Activated CD4-positive, alpha-beta memory T cell treated with anti-CD3 and anti-CD28 coated beads for 36 hours (primary cell): ENCODE measurements at regions not wholly inside any gene's neighbourhood (a gene's known extent, or its start where the extent isn't known, plus 50 kb on each side); places are given as distances from the start of the nearest gene placed in this dataset.

Experiments used
- CTCF ChIA-PET: fragments of 350-600 bp; sonication (Branson Sonifier 250); formaldehyde crosslinking; loops from one replicate; lab custom pipeline; 2021; ENCODE audit warnings: antibody characterized with exemption, inconsistent platforms; lab: Charles Lee
- POLR2A ChIA-PET: fragments of 350-600 bp; sonication (Branson Sonifier 250); formaldehyde crosslinking; loops from one replicate; lab custom pipeline; 2021; ENCODE audit warnings: antibody characterized with exemption; lab: Charles Lee
- DNase-seq: peaks from one replicate; pipeline ENCODE4 v3.0.0-alpha.2; 2020
- H3K27ac Mint-ChIP-seq: one replicate; pipeline ENCODE4 v1.8.0; 2021; ENCODE audit warnings: mixed read lengths
- H3K27me3 Mint-ChIP-seq: one replicate; pipeline ENCODE4 v1.8.0; 2021; ENCODE audit warnings: mixed read lengths
- H3K36me3 Mint-ChIP-seq: one replicate; pipeline ENCODE4 v1.8.0; 2021; ENCODE audit warnings: mixed read lengths
- H3K4me1 Mint-ChIP-seq: one replicate; pipeline ENCODE4 v1.8.0; 2021; ENCODE audit warnings: low read depth, mixed read lengths
- H3K4me3 Mint-ChIP-seq: one replicate; pipeline ENCODE4 v1.8.0; 2021; ENCODE audit warnings: mild to moderate bottlenecking, mixed read lengths
- H3K9me3 Mint-ChIP-seq: one replicate; pipeline ENCODE4 v1.8.0; 2021; ENCODE audit warnings: mixed read lengths
- intact Hi-C: fragments of 100-400 bp; cut with micrococcal nuclease; formaldehyde crosslinking; loops from one replicate; pipeline ENCODE4 v1.15.1; 2023

GRCh38 chr18:38413193-38413592 is 847.6 kb upstream of the CELF4 start:
- Mint-ChIP-seq H3K27me3 (no peaks in the 10 kb centered on the region), H3K9me3 (no peaks in the 10 kb centered on the region), H3K36me3 (no peaks in the 10 kb centered on the region), H3K4me1 (no peaks in the 10 kb centered on the region), H3K27ac (no peak overlapping the region), H3K4me3 (no peak overlapping the region)
- intact Hi-C loops, result no loop called here
- no peak for DNase-seq
- ChIA-PET CTCF (no interaction called here), POLR2A (no interaction called here)

- no peaks in the 10 kb centered on the region for H3K36me3 Mint-ChIP-seq
- intact Hi-C loops, result no loop called here
Measured at GRCh38 chr18:38406607-38407006, 841.0 kb upstream of the CELF4 start.

GRCh38 chr18:38402509-38402908 is 836.9 kb upstream of the CELF4 start:
- Mint-ChIP-seq H3K27ac (no peak overlapping the region), H3K36me3 (no peaks in the 10 kb centered on the region), H3K9me3 (no peaks in the 10 kb centered on the region), H3K4me1 (no peaks in the 10 kb centered on the region), H3K4me3 (no peak overlapping the region), H3K27me3 (no peaks in the 10 kb centered on the region)
- POLR2A ChIA-PET, result no interaction called here
- no peak for DNase-seq
- CTCF ChIA-PET, result no interaction called here
- intact Hi-C loops, result no loop called here

More at GRCh38 chr18:38406607-38407006, 841.0 kb upstream of the CELF4 start:
- H3K27me3 Mint-ChIP-seq, result no peaks in the 10 kb centered on the region
- H3K27ac Mint-ChIP-seq, result no peak overlapping the region
- no peak overlapping the region for H3K4me3 Mint-ChIP-seq
- DNase-seq, result no peak
- H3K9me3 Mint-ChIP-seq, result no peaks in the 10 kb centered on the region
- ChIA-PET POLR2A (no interaction called here), CTCF (no interaction called here)
- no peaks in the 10 kb centered on the region for H3K4me1 Mint-ChIP-seq

- ChIA-PET CTCF (interaction anchor here (1.1 kb wide), 1 partner anchor 26 kb away, joined by 3 read pairs; no protein-coding TSS in a partner anchor), POLR2A (no interaction called here)
- Mint-ChIP-seq H3K27ac (no peak overlapping the region), H3K27me3 (no peaks in the 10 kb centered on the region), H3K4me3 (no peak overlapping the region), H3K9me3 (peaks cover 4% of the 10 kb centered on the region), H3K4me1 (no peaks in the 10 kb centered on the region), H3K36me3 (no peaks in the 10 kb centered on the region)
- intact Hi-C loops, result no loop called here
- DNase-seq, result no peak
Measured at GRCh38 chr18:38397094-38397493, 831.5 kb upstream of the CELF4 start.

- DNase-seq, result no peak
- H3K9me3 Mint-ChIP-seq, result no peaks in the 10 kb centered on the region
- no peaks in the 10 kb centered on the region for H3K36me3 Mint-ChIP-seq
- H3K4me1 Mint-ChIP-seq, result no peaks in the 10 kb centered on the region
- ChIA-PET POLR2A (no interaction called here), CTCF (no interaction called here)
- H3K27ac Mint-ChIP-seq, result no peak overlapping the region
- H3K27me3 Mint-ChIP-seq, result no peaks in the 10 kb centered on the region
- intact Hi-C loops, result no loop called here
- H3K4me3 Mint-ChIP-seq, result no peak overlapping the region
Measured at GRCh38 chr18:38386146-38386545, 820.5 kb upstream of the CELF4 start.

- ChIA-PET POLR2A (no interaction called here), CTCF (no interaction called here)
- no peak for DNase-seq
- H3K27me3 Mint-ChIP-seq, result no peaks in the 10 kb centered on the region
- H3K4me3 Mint-ChIP-seq, result no peak overlapping the region
- no peaks in the 10 kb centered on the region for H3K4me1 Mint-ChIP-seq
- no peaks in the 10 kb centered on the region for H3K36me3 Mint-ChIP-seq
- intact Hi-C loops, result no loop called here
- no peak overlapping the region for H3K27ac Mint-ChIP-seq
- H3K9me3 Mint-ChIP-seq, result no peaks in the 10 kb centered on the region
Measured at GRCh38 chr18:38369772-38370690, 804.4 kb upstream of the CELF4 start.

GRCh38 chr18:38368886-38369285 is 803.3 kb upstream of the CELF4 start:
- Mint-ChIP-seq H3K9me3 (no peaks in the 10 kb centered on the region), H3K4me1 (no peaks in the 10 kb centered on the region), H3K27me3 (no peaks in the 10 kb centered on the region), H3K27ac (no peak overlapping the region), H3K4me3 (no peak overlapping the region), H3K36me3 (no peaks in the 10 kb centered on the region)
- ChIA-PET POLR2A (no interaction called here), CTCF (no interaction called here)
- DNase-seq, result no peak
- intact Hi-C loops, result no loop called here

GRCh38 chr18:38368246-38368645 is 802.6 kb upstream of the CELF4 start:
- H3K36me3 Mint-ChIP-seq, result no peaks in the 10 kb centered on the region
- H3K9me3 Mint-ChIP-seq, result no peaks in the 10 kb centered on the region
- H3K4me3 Mint-ChIP-seq, result no peak overlapping the region
- no peaks in the 10 kb centered on the region for H3K4me1 Mint-ChIP-seq
- intact Hi-C loops, result no loop called here
- H3K27me3 Mint-ChIP-seq, result no peaks in the 10 kb centered on the region
- ChIA-PET POLR2A (no interaction called here), CTCF (no interaction called here)
- H3K27ac Mint-ChIP-seq, result no peak overlapping the region
- DNase-seq, result no peak

- no peak overlapping the region for H3K27ac Mint-ChIP-seq
- no peak overlapping the region for H3K4me3 Mint-ChIP-seq
- no peak for DNase-seq
- H3K9me3 Mint-ChIP-seq, result no peaks in the 10 kb centered on the region
- intact Hi-C loops, result no loop called here
- H3K36me3 Mint-ChIP-seq, result no peaks in the 10 kb centered on the region
- ChIA-PET CTCF (no interaction called here), POLR2A (no interaction called here)
- H3K27me3 Mint-ChIP-seq, result no peaks in the 10 kb centered on the region
- no peaks in the 10 kb centered on the region for H3K4me1 Mint-ChIP-seq
Measured at GRCh38 chr18:38367473-38367872, 801.9 kb upstream of the CELF4 start.

GRCh38 chr18:38362286-38362792 is 796.7 kb upstream of the CELF4 start:
- ChIA-PET POLR2A (no interaction called here), CTCF (no interaction called here)
- H3K9me3 Mint-ChIP-seq, result no peaks in the 10 kb centered on the region

GRCh38 chr18:38358805-38359657 is 793.4 kb upstream of the CELF4 start:
- no peaks in the 10 kb centered on the region for H3K4me1 Mint-ChIP-seq
- no peaks in the 10 kb centered on the region for H3K9me3 Mint-ChIP-seq
- H3K36me3 Mint-ChIP-seq, result no peaks in the 10 kb centered on the region
- H3K27ac Mint-ChIP-seq, result no peak overlapping the region
- H3K4me3 Mint-ChIP-seq, result no peak overlapping the region
- no peaks in the 10 kb centered on the region for H3K27me3 Mint-ChIP-seq
- POLR2A ChIA-PET, result no interaction called here
- no peak for DNase-seq
- CTCF ChIA-PET, result no interaction called here
- intact Hi-C loops, result no loop called here

More at GRCh38 chr18:38362286-38362792, 796.7 kb upstream of the CELF4 start:
- DNase-seq, result no peak
- Mint-ChIP-seq H3K36me3 (no peaks in the 10 kb centered on the region), H3K4me3 (no peak overlapping the region), H3K27me3 (no peaks in the 10 kb centered on the region), H3K27ac (no peak overlapping the region), H3K4me1 (no peaks in the 10 kb centered on the region)
- intact Hi-C loops, result no loop called here

- ChIA-PET CTCF (no interaction called here), POLR2A (no interaction called here)
- Mint-ChIP-seq H3K9me3 (peaks cover 2% of the 10 kb centered on the region), H3K27me3 (no peaks in the 10 kb centered on the region), H3K27ac (no peak overlapping the region), H3K4me3 (no peak overlapping the region), H3K4me1 (no peaks in the 10 kb centered on the region), H3K36me3 (no peaks in the 10 kb centered on the region)
- intact Hi-C loops, result no loop called here
- DNase-seq, result no peak
Measured at GRCh38 chr18:38353149-38353548, 787.6 kb upstream of the CELF4 start.
